Activated CD4-positive, alpha-beta memory T cell treated with anti-CD3 and anti-CD28 coated beads, Interleukin-2, amount 10 ng/mL, durations not matched to agents 7 days and 5 days (primary cell): ENCODE measurements at regions not wholly inside any gene's neighbourhood (a gene's known extent, or its start where the extent isn't known, plus 50 kb on each side); places are given as distances from the start of the nearest gene placed in this dataset.

Source experiments
- CTCF ChIA-PET: fragments of 350-600 bp; sonication (Branson Sonifier 250); formaldehyde crosslinking; loops from one replicate; lab custom pipeline; 2021; ENCODE audit warnings: antibody characterized with exemption, inconsistent platforms; lab: Charles Lee
- POLR2A ChIA-PET: fragments of 350-600 bp; sonication (Branson Sonifier 250); formaldehyde crosslinking; loops from one replicate; lab custom pipeline; 2021; ENCODE audit warnings: antibody characterized with exemption; lab: Charles Lee
- DNase-seq: peaks from one replicate; pipeline ENCODE4 v3.0.0-alpha.2; 2020
- H3K27ac Mint-ChIP-seq: one replicate; pipeline ENCODE4 v1.8.0; 2021; ENCODE audit warnings: mild to moderate bottlenecking, mixed read lengths
- H3K27me3 Mint-ChIP-seq: one replicate; pipeline ENCODE4 v1.8.0; 2021; ENCODE audit warnings: mixed read lengths
- H3K36me3 Mint-ChIP-seq: one replicate; pipeline ENCODE4 v1.8.0; 2021; ENCODE audit warnings: low read depth, mixed read lengths
- H3K4me1 Mint-ChIP-seq: one replicate; pipeline ENCODE4 v1.8.0; 2021; ENCODE audit warnings: mixed read lengths
- H3K4me3 Mint-ChIP-seq: one replicate; pipeline ENCODE4 v1.8.0; 2021; ENCODE audit warnings: mild to moderate bottlenecking, mixed read lengths
- H3K9me3 Mint-ChIP-seq: one replicate; pipeline ENCODE4 v1.8.0; 2021; ENCODE audit warnings: mixed read lengths

GRCh38 chr13:86201477-86201876 is 402.3 kb upstream of the SLITRK6 start:
- ChIA-PET CTCF (no interaction called here), POLR2A (no interaction called here)
- Mint-ChIP-seq H3K4me1 (no peaks in the 10 kb centered on the region), H3K36me3 (no peaks in the 10 kb centered on the region), H3K4me3 (no peak overlapping the region), H3K9me3 (no peaks in the 10 kb centered on the region), H3K27me3 (no peaks in the 10 kb centered on the region), H3K27ac (no peak overlapping the region)
- DNase-seq, result no peak

GRCh38 chr13:86193281-86193680 is 394.1 kb upstream of the SLITRK6 start:
- DNase-seq, result no peak
- ChIA-PET CTCF (no interaction called here), POLR2A (no interaction called here)

GRCh38 chr13:86188170-86188569 is 389.0 kb upstream of the SLITRK6 start:
- Mint-ChIP-seq H3K36me3 (no peaks in the 10 kb centered on the region), H3K4me1 (no peaks in the 10 kb centered on the region), H3K27ac (no peak overlapping the region), H3K9me3 (peaks cover 16% of the 10 kb centered on the region), H3K27me3 (no peaks in the 10 kb centered on the region), H3K4me3 (no peak overlapping the region)
- ChIA-PET POLR2A (no interaction called here), CTCF (no interaction called here)
- DNase-seq, result no peak

More at GRCh38 chr13:86193281-86193680, 394.1 kb upstream of the SLITRK6 start:
- Mint-ChIP-seq H3K4me1 (no peaks in the 10 kb centered on the region), H3K36me3 (no peaks in the 10 kb centered on the region), H3K4me3 (no peak overlapping the region), H3K27ac (no peak overlapping the region), H3K27me3 (no peaks in the 10 kb centered on the region), H3K9me3 (peaks cover 3% of the 10 kb centered on the region)

- ChIA-PET POLR2A (no interaction called here), CTCF (no interaction called here)
- H3K9me3 Mint-ChIP-seq, result peaks cover 16% of the 10 kb centered on the region
- H3K27ac Mint-ChIP-seq, result no peak overlapping the region
- DNase-seq, result no peak
- no peaks in the 10 kb centered on the region for H3K4me1 Mint-ChIP-seq
- no peaks in the 10 kb centered on the region for H3K36me3 Mint-ChIP-seq
- no peaks in the 10 kb centered on the region for H3K27me3 Mint-ChIP-seq
- H3K4me3 Mint-ChIP-seq, result no peak overlapping the region
These were observed 386.4 kb upstream of the SLITRK6 start for GRCh38 chr13:86185636-86186035.

- POLR2A ChIA-PET, result no interaction called here
These were observed 385.9 kb upstream of the SLITRK6 start for GRCh38 chr13:86185107-86185506.

GRCh38 chr13:86174622-86175021 is 375.4 kb upstream of the SLITRK6 start:
- no peak for DNase-seq
- no peak overlapping the region for H3K4me3 Mint-ChIP-seq
- ChIA-PET POLR2A (no interaction called here), CTCF (no interaction called here)
- H3K27ac Mint-ChIP-seq, result no peak overlapping the region
- H3K9me3 Mint-ChIP-seq, result peaks cover 4% of the 10 kb centered on the region
- no peaks in the 10 kb centered on the region for H3K4me1 Mint-ChIP-seq
- H3K27me3 Mint-ChIP-seq, result no peaks in the 10 kb centered on the region
- no peaks in the 10 kb centered on the region for H3K36me3 Mint-ChIP-seq

More at GRCh38 chr13:86185107-86185506, 385.9 kb upstream of the SLITRK6 start:
- Mint-ChIP-seq H3K9me3 (peaks cover 16% of the 10 kb centered on the region), H3K4me1 (no peaks in the 10 kb centered on the region), H3K36me3 (no peaks in the 10 kb centered on the region), H3K27ac (no peak overlapping the region), H3K27me3 (no peaks in the 10 kb centered on the region), H3K4me3 (no peak overlapping the region)
- CTCF ChIA-PET, result no interaction called here
- DNase-seq, result no peak

GRCh38 chr13:86172961-86173360 is 373.7 kb upstream of the SLITRK6 start:
- no peak for DNase-seq
- no peaks in the 10 kb centered on the region for H3K27me3 Mint-ChIP-seq
- peaks cover 4% of the 10 kb centered on the region for H3K9me3 Mint-ChIP-seq
- no peaks in the 10 kb centered on the region for H3K36me3 Mint-ChIP-seq
- H3K4me1 Mint-ChIP-seq, result no peaks in the 10 kb centered on the region
- ChIA-PET POLR2A (no interaction called here), CTCF (no interaction called here)
- no peak overlapping the region for H3K27ac Mint-ChIP-seq
- H3K4me3 Mint-ChIP-seq, result no peak overlapping the region

- Mint-ChIP-seq H3K4me3 (no peak overlapping the region), H3K27ac (no peak overlapping the region), H3K4me1 (no peaks in the 10 kb centered on the region), H3K36me3 (no peaks in the 10 kb centered on the region), H3K27me3 (no peaks in the 10 kb centered on the region), H3K9me3 (no peaks in the 10 kb centered on the region)
- ChIA-PET POLR2A (no interaction called here), CTCF (no interaction called here)
- no peak for DNase-seq
These were observed 362.0 kb upstream of the SLITRK6 start for GRCh38 chr13:86161257-86161656.

- Mint-ChIP-seq H3K36me3 (no peaks in the 10 kb centered on the region), H3K27me3 (no peaks in the 10 kb centered on the region), H3K27ac (no peak overlapping the region), H3K4me1 (no peaks in the 10 kb centered on the region), H3K4me3 (no peak overlapping the region), H3K9me3 (peaks cover 5% of the 10 kb centered on the region)
- ChIA-PET POLR2A (no interaction called here), CTCF (no interaction called here)
- DNase-seq, result no peak
These were observed 356.5 kb upstream of the SLITRK6 start for GRCh38 chr13:86155756-86156155.

GRCh38 chr13:86142080-86142479 is 342.9 kb upstream of the SLITRK6 start:
- H3K27me3 Mint-ChIP-seq, result no peaks in the 10 kb centered on the region
- H3K9me3 Mint-ChIP-seq, result peaks cover 5% of the 10 kb centered on the region
- H3K4me1 Mint-ChIP-seq, result no peaks in the 10 kb centered on the region
- ChIA-PET CTCF (no interaction called here), POLR2A (no interaction called here)
- H3K4me3 Mint-ChIP-seq, result no peak overlapping the region
- no peak overlapping the region for H3K27ac Mint-ChIP-seq
- DNase-seq, result no peak
- no peaks in the 10 kb centered on the region for H3K36me3 Mint-ChIP-seq

- H3K4me3 Mint-ChIP-seq, result no peak overlapping the region
- ChIA-PET POLR2A (no interaction called here), CTCF (no interaction called here)
- H3K4me1 Mint-ChIP-seq, result no peaks in the 10 kb centered on the region
- DNase-seq, result no peak
- peaks cover 3% of the 10 kb centered on the region for H3K9me3 Mint-ChIP-seq
- no peak overlapping the region for H3K27ac Mint-ChIP-seq
- H3K36me3 Mint-ChIP-seq, result no peaks in the 10 kb centered on the region
- no peaks in the 10 kb centered on the region for H3K27me3 Mint-ChIP-seq
These were observed 336.6 kb upstream of the SLITRK6 start for GRCh38 chr13:86135856-86136255.

GRCh38 chr13:86121881-86122280 is 322.7 kb upstream of the SLITRK6 start:
- H3K9me3 Mint-ChIP-seq, result peaks cover 8% of the 10 kb centered on the region
- no peak for DNase-seq
- CTCF ChIA-PET, result no interaction called here

GRCh38 chr13:86109107-86109506 is 309.9 kb upstream of the SLITRK6 start:
- CTCF ChIA-PET, result no interaction called here
- H3K4me1 Mint-ChIP-seq, result no peaks in the 10 kb centered on the region
- no peak overlapping the region for H3K27ac Mint-ChIP-seq
- POLR2A ChIA-PET, result no interaction called here
- no peaks in the 10 kb centered on the region for H3K27me3 Mint-ChIP-seq
- no peak overlapping the region for H3K4me3 Mint-ChIP-seq
- H3K36me3 Mint-ChIP-seq, result no peaks in the 10 kb centered on the region
- no peak for DNase-seq
- H3K9me3 Mint-ChIP-seq, result peaks cover 15% of the 10 kb centered on the region

More at GRCh38 chr13:86121881-86122280, 322.7 kb upstream of the SLITRK6 start:
- H3K27me3 Mint-ChIP-seq, result no peaks in the 10 kb centered on the region
- no peak overlapping the region for H3K4me3 Mint-ChIP-seq
- H3K36me3 Mint-ChIP-seq, result no peaks in the 10 kb centered on the region
- POLR2A ChIA-PET, result no interaction called here
- H3K27ac Mint-ChIP-seq, result no peak overlapping the region
- H3K4me1 Mint-ChIP-seq, result no peaks in the 10 kb centered on the region

GRCh38 chr13:86108334-86108733 is 309.1 kb upstream of the SLITRK6 start:
- Mint-ChIP-seq H3K4me1 (no peaks in the 10 kb centered on the region), H3K27me3 (no peaks in the 10 kb centered on the region), H3K4me3 (no peak overlapping the region), H3K36me3 (no peaks in the 10 kb centered on the region), H3K27ac (no peak overlapping the region), H3K9me3 (peaks cover 18% of the 10 kb centered on the region)
- CTCF ChIA-PET, result no interaction called here
- POLR2A ChIA-PET, result no interaction called here
- no peak for DNase-seq
